NT2/D1 (cell line): ENCODE measurements at regions not wholly inside any gene's neighbourhood (a gene's known extent, or its start where the extent isn't known, plus 50 kb on each side); places are given as distances from the start of the nearest gene placed in this dataset.

Source experiments
- DNase-seq: peaks from one replicate; pipeline ENCODE4 v3.0.0-alpha.2; 2011; ENCODE audit warnings: low read depth, low spot score
- H3K27me3 ChIP-seq: 2 replicates; pipeline ENCODE4 v1.6.0; 2011; ENCODE audit warnings: mild to moderate bottlenecking; ENCODE audit not compliant: insufficient read length, insufficient read depth
- H3K36me3 ChIP-seq: 2 replicates; pipeline ENCODE4 v1.6.1; 2011; ENCODE audit warnings: mild to moderate bottlenecking, low read length, mixed read lengths; ENCODE audit not compliant: insufficient read depth, insufficient read length
- H3K4me1 ChIP-seq: 2 replicates; pipeline ENCODE4 v1.5.1; 2011; ENCODE audit not compliant: insufficient read depth, insufficient read length
- H3K4me3 ChIP-seq: 2 replicates; pipeline ENCODE4 v1.5.1; 2011; ENCODE audit warnings: low read depth; ENCODE audit not compliant: insufficient read length
- H3K9ac ChIP-seq: 2 replicates; pipeline ENCODE4 v1.6.0; 2011; ENCODE audit warnings: low read depth; ENCODE audit not compliant: insufficient read length
- H3K9me3 ChIP-seq: 2 replicates; pipeline ENCODE4 v1.5.1; 2011; ENCODE audit warnings: mild to moderate bottlenecking, low read length; ENCODE audit not compliant: insufficient read depth
- SUZ12 ChIP-seq: IDR thresholded peaks from 2 replicates; pipeline ENCODE4 v1.6.1; 2011; ENCODE audit not compliant: insufficient read length, insufficient read depth; ENCODE audit errors: extremely low read depth
- YY1 ChIP-seq: IDR thresholded peaks from 2 replicates; pipeline ENCODE4 v1.6.1; 2011; ENCODE audit not compliant: insufficient read length, insufficient read depth
- ZNF274 ChIP-seq: IDR thresholded peaks from 2 replicates; pipeline ENCODE4 v1.6.1; 2011; ENCODE audit warnings: mild to moderate bottlenecking, low read depth, low read length

DNA sequence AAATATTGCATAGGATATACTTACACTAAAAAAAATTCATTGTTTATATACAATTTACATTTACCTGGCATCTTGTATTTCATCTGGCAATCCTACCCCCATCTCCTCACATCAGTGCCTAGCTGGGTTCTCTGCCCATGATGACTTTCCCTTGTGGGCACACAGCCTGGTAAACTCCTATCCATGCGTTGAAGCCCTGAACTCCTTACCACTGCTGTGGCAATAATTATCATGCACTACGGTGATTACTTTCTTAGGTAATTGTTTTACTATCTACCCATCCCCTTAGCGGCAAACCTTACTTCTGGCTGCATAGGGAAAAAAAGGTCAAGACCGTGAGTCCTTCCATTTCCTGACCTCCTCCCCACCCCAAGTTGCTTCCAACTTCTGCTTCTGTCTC is 63.6 kb upstream of the DAB2IP start:
- Histone ChIP-seq H3K27me3 (peaks cover 16% of the 10 kb centered on the region), H3K36me3 (no peaks in the 10 kb centered on the region), H3K9me3 (no peaks in the 10 kb centered on the region), H3K9ac (no peak overlapping the region), H3K4me1 (no peaks in the 10 kb centered on the region), H3K4me3 (no peak overlapping the region)
- no peak for DNase-seq
- TF ChIP-seq SUZ12 (no peak), ZNF274 (no peak), YY1 (no peak)

GRCh38 chr9:121589986-121590385 is 61.4 kb upstream of the DAB2IP start:
- Histone ChIP-seq H3K9me3 (no peaks in the 10 kb centered on the region), H3K36me3 (no peaks in the 10 kb centered on the region), H3K27me3 (peaks cover 16% of the 10 kb centered on the region), H3K4me3 (no peak overlapping the region), H3K4me1 (no peaks in the 10 kb centered on the region), H3K9ac (no peak overlapping the region)
- TF ChIP-seq SUZ12 (no peak), YY1 (no peak), ZNF274 (no peak)
- DNase-seq = no peak

- DNase-seq = no peak
- TF ChIP-seq ZNF274 (no peak), SUZ12 (no peak), YY1 (no peak)
These were observed 59.2 kb upstream of the DAB2IP start for GRCh38 chr9:121592265-121592664.

GRCh38 chr9:121593066-121593465 is 58.4 kb upstream of the DAB2IP start:
- TF ChIP-seq YY1 (no peak), SUZ12 (no peak)
- peaks cover 15% of the 10 kb centered on the region for H3K9me3 ChIP-seq

More at GRCh38 chr9:121592265-121592664, 59.2 kb upstream of the DAB2IP start:
- H3K4me3 ChIP-seq = no peak overlapping the region
- peaks cover 11% of the 10 kb centered on the region for H3K9me3 ChIP-seq
- H3K4me1 ChIP-seq = no peaks in the 10 kb centered on the region
- H3K9ac ChIP-seq = no peak overlapping the region
- no peaks in the 10 kb centered on the region for H3K36me3 ChIP-seq
- peaks cover 16% of the 10 kb centered on the region for H3K27me3 ChIP-seq

GRCh38 chr9:121596515-121596914 is 54.9 kb upstream of the DAB2IP start:
- peaks cover 15% of the 10 kb centered on the region for H3K9me3 ChIP-seq
- TF ChIP-seq YY1 = no peak
- H3K27me3 ChIP-seq = peaks cover 18% of the 10 kb centered on the region
- no peak overlapping the region for H3K4me3 ChIP-seq
- H3K9ac ChIP-seq = no peak overlapping the region
- DNase-seq = no peak
- H3K4me1 ChIP-seq = peaks cover 12% of the 10 kb centered on the region
- H3K36me3 ChIP-seq = no peaks in the 10 kb centered on the region

More at GRCh38 chr9:121593066-121593465, 58.4 kb upstream of the DAB2IP start:
- H3K9ac ChIP-seq = no peak overlapping the region
- H3K36me3 ChIP-seq = no peaks in the 10 kb centered on the region
- no peaks in the 10 kb centered on the region for H3K4me1 ChIP-seq
- H3K27me3 ChIP-seq = peaks cover 16% of the 10 kb centered on the region
- DNase-seq = no peak
- no peak overlapping the region for H3K4me3 ChIP-seq

GRCh38 chr9:121597698-121598166 is 53.7 kb upstream of the DAB2IP start:
- peak overlapping the region; percentile 75 for H3K4me3 ChIP-seq
- H3K4me1 ChIP-seq = peaks cover 12% of the 10 kb centered on the region
- DNase-seq = no peak
- H3K9me3 ChIP-seq = peaks cover 15% of the 10 kb centered on the region
- H3K27me3 ChIP-seq = peaks cover 18% of the 10 kb centered on the region
- H3K9ac ChIP-seq = peak overlapping the region; percentile 91
- no peaks in the 10 kb centered on the region for H3K36me3 ChIP-seq
- no peak for TF ChIP-seq ZNF274
- TF ChIP-seq YY1 = no peak
- no peak for TF ChIP-seq SUZ12

- Histone ChIP-seq H3K4me1 (peaks cover 15% of the 10 kb centered on the region), H3K9ac (peak overlapping the region; percentile 91), H3K27me3 (peaks cover 18% of the 10 kb centered on the region), H3K36me3 (no peaks in the 10 kb centered on the region), H3K9me3 (peaks cover 15% of the 10 kb centered on the region), H3K4me3 (peak overlapping the region; percentile 75)
- no peak for TF ChIP-seq YY1
- DNase-seq = peak; percentile 91
These were observed 53.1 kb upstream of the DAB2IP start for GRCh38 chr9:121598167-121598964.

DNA sequence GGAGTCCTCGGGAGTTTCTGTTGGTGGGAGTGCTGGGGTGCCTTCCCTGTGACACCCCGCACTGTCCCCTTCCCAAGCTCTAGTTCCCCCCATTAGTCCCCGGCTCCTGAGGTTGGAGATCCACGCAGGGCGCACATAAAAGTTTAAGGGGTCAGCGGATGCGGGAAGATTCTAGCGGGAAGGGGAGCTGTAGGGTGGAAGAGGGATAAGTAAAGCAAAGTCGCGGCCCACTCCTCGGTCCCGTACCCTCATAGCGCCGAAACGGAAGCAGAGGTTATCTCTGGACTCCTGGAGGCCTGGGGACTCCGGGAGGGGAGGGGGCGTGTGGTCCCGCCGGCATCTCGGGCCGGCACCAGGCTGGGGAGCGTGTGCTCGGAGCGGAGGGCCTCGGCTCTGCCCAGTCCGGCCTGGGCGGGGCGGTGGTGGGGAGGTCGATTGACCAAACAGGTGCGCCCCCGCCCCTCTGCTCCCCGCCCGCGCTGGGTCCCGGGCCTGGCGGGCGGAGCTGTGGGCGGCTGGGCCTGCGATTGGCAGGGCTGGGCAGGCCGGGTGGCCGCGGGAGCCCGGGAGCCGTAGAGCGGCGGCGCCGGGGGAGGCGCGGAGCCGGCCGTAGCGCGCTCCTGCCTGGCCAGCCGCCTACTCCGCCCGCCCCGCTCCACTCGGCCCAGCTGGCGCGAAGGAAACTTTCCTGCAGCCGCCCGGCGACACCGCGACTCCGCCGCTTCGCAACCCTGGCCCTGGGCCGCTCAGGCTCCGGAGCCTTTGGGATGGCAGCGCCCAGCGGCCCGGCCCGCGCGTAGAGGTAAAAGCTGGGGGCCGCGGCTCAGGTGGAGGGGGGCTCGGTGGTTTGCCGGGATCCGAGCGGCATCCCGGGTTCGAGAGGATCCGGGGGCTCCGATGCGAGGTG is 52.2 kb upstream of the DAB2IP start:
- Histone ChIP-seq H3K27me3 (peaks cover 18% of the 10 kb centered on the region), H3K36me3 (no peaks in the 10 kb centered on the region), H3K4me1 (peaks cover 21% of the 10 kb centered on the region), H3K9me3 (peaks cover 15% of the 10 kb centered on the region), H3K4me3 (peak overlapping the region; percentile 75), H3K9ac (peak overlapping the region; percentile 96)
- no peak for TF ChIP-seq YY1
- TF ChIP-seq ZNF274 = no peak
- no peak for TF ChIP-seq SUZ12
- DNase-seq = peak; percentile 68
